ENCODE measurements at regions not wholly inside any gene's neighbourhood (a gene's known extent, or its start where the extent isn't known, plus 50 kb on each side); places are given as distances from the start of the nearest gene placed in this dataset.

- TF ChIP-seq CTCF (IDR thresholded peaks at IDR 0.05) (no peak), POLR2A (IDR thresholded peaks at IDR 0.05) (no peak)
Measured at GRCh38 chr3:25992606-25993005, 202.7 kb downstream of the OXSM start.
